ENCODE measurements at regions not wholly inside any gene's neighbourhood (a gene's known extent, or its start where the extent isn't known, plus 50 kb on each side); places are given as distances from the start of the nearest gene placed in this dataset.
A peak's percentile ranks its signal among the peaks of the same experiment; 100 is the strongest.
"Not testable (repeated sequence)": the region's sequence is repeated elsewhere in the genome, so short reads cannot be mapped to it uniquely, and the experiment has no call there.

GRCh38 chr5:57069115-57069835 is 104.6 kb upstream of the GPBP1 start:
- no peak for DNase-seq

- DNase-seq = no peak
Observed at GRCh38 chr5:57072218-57072892, 101.5 kb upstream of the GPBP1 start.

- no peak for DNase-seq
Observed at GRCh38 chr5:57082441-57083067, 91.3 kb upstream of the GPBP1 start.

GRCh38 chr5:57085306-57086081 is 88.4 kb upstream of the GPBP1 start:
- DNase-seq = no peak

- DNase-seq = not testable (repeated sequence)
Observed at GRCh38 chr5:57087947-57088346, 85.9 kb upstream of the GPBP1 start.

GRCh38 chr5:57094753-57095683 is 78.8 kb upstream of the GPBP1 start:
- peak in 1 of 5 donors; percentile 12 for DNase-seq

- no peak for DNase-seq
Observed at GRCh38 chr5:57097526-57097925, 76.3 kb upstream of the GPBP1 start.

- DNase-seq = no peak
Observed at GRCh38 chr5:57102189-57102904, 71.5 kb upstream of the GPBP1 start.

- DNase-seq = no peak
Observed at GRCh38 chr5:57102905-57103255, 71.0 kb upstream of the GPBP1 start.

GRCh38 chr5:57103317-57103907 is 70.4 kb upstream of the GPBP1 start:
- DNase-seq = no peak

GRCh38 chr5:57106661-57107060 is 67.2 kb upstream of the GPBP1 start:
- no peak for DNase-seq

GRCh38 chr5:57111993-57112392 is 61.9 kb upstream of the GPBP1 start:
- DNase-seq = no peak

GRCh38 chr5:57113481-57113880 is 60.4 kb upstream of the GPBP1 start:
- DNase-seq = no peak

- peak in 4 of 5 donors; percentile 20 to 79 (median 36) for DNase-seq
Observed at GRCh38 chr5:57117596-57117995, 56.3 kb upstream of the GPBP1 start.

- DNase-seq = no peak
Observed at GRCh38 chr5:57119031-57119430, 54.8 kb upstream of the GPBP1 start.

- DNase-seq = no peak
Observed at GRCh38 chr5:57124014-57124413, 49.8 kb upstream of the GPBP1 start.

Measured in T-helper 1 cell (primary cell).